ENCODE measurements at regions not wholly inside any gene's neighbourhood (a gene's known extent, or its start where the extent isn't known, plus 50 kb on each side); places are given as distances from the start of the nearest gene placed in this dataset.

DNA sequence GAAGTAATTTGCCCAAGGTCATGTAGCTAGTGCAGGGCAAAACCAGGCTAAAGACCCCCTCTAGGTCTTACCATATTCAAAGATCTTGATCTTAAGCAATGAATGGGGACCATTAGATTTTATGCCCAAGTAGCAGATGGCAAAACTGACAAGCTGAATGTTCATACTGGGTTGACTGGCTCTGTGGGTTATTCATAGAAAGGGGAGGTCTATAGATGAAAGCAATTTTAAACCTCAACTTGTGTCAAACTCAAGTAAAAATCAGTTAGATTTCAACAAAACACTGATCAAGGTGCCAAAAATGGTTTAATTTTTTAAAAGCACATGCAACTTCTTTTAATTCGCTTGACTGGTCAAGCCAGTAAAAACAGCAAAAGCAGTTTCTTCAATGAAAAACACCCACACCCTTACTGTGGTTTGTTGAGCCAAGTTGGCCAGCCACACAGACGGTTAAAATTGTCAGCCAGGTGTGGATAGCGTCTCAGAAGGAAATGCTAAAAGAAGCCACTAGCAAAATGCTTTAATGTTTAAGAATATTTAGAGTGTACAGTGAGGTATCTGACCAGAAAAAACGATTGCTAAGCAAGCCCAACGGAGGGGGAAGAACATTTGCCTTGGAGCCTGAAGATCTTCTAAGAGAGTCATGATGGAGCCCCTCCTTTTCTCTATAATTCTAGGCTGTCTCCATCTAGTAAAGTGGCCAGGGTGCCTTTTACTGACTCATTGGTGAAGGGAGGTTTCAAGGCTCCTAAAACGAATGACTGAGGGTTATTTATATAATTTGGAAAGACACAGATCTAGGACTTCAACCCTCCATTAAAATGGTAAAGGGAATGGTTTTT is 539.6 kb upstream of the CLINT1 start:
- no peak for DNase-seq (ENCODE audit: low read depth)

GRCh38 chr5:158397278-158397677 is 538.3 kb upstream of the CLINT1 start:
- DNase-seq (ENCODE audit: low read depth), result no peak

DNA sequence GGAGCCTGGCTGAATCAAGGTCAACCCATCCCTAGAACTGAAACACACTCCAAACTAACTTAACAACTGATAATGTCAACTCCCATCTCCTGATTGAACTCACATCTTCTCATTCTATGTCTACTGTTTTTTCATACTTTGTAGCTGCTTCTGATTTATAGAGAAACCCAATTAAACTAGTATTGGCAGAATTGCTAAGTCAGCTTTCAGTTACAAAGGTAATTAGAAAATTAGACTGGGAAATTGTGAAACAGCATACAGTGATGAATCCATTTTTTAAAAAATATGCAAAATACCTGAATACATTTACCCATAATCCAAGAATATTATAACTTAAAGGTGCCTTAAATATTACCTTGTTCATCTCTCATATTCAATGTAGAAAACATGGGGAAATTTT is 535.2 kb upstream of the CLINT1 start:
- no peak for DNase-seq (ENCODE audit: low read depth)

GRCh38 chr5:158393457-158393856 is 534.5 kb upstream of the CLINT1 start:
- no peak for DNase-seq (ENCODE audit: low read depth)

GRCh38 chr5:158392753-158393152 is 533.8 kb upstream of the CLINT1 start:
- DNase-seq (ENCODE audit: low read depth), result no peak

DNA sequence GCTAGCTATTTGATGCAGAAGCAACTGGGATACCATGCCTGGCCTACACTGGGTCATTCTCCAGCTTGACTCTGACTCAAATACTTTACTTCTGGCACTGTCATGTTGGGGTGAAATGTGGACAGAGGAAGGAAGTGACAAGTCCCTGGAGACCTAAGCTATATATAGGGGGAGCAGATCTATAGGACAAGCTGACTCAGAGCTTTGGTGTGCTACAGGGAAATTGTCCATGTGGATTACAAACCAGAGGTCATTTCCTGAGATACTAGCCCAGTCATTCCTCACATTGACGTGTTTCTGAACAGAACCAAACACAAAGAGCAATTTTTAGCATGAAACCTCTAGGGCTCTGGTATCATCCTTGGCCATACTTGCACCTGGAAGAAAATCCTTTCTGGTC is 531.6 kb upstream of the CLINT1 start:
- DNase-seq (ENCODE audit: low read depth), result no peak

GRCh38 chr5:158389786-158390185 is 530.8 kb upstream of the CLINT1 start:
- no peak for DNase-seq (ENCODE audit: low read depth)

- DNase-seq (ENCODE audit: low read depth), result no peak
Observed at GRCh38 chr5:158388021-158388420, 529.1 kb upstream of the CLINT1 start.

- no peak for DNase-seq (ENCODE audit: low read depth)
Observed at GRCh38 chr5:158387499-158387898, 528.6 kb upstream of the CLINT1 start.

GRCh38 chr5:158385982-158386381 is 527.0 kb upstream of the CLINT1 start:
- no peak for DNase-seq (ENCODE audit: low read depth)

- no peak for DNase-seq (ENCODE audit: low read depth)
Observed at GRCh38 chr5:158384535-158385481, 525.9 kb upstream of the CLINT1 start.

GRCh38 chr5:158383486-158383885 is 524.5 kb upstream of the CLINT1 start:
- DNase-seq (ENCODE audit: low read depth), result no peak

GRCh38 chr5:158382473-158382872 is 523.5 kb upstream of the CLINT1 start:
- no peak for DNase-seq (ENCODE audit: low read depth)

GRCh38 chr5:158381614-158382160 is 522.7 kb upstream of the CLINT1 start:
- no peak for DNase-seq (ENCODE audit: low read depth)

DNA sequence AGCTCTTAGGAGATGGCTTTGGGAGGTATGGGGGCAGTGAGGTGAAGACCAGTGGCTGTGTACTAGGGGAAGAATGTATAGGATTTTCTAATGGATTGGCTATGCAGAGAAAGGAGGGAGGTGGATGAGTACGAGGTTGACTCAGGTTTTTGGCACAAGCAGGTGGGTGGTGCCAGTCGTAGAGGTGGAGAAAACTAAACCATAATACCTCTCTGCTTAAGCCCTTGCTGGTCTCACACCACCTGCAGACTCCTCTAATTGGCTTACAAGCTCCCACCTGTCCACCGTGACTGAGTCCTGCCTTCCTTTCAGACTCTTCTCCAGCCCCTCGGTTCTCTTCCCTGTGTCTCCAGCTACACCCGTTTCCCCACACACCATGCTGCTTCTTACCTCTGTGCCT is 521.7 kb upstream of the CLINT1 start:
- DNase-seq (ENCODE audit: low read depth), result no peak

DNA sequence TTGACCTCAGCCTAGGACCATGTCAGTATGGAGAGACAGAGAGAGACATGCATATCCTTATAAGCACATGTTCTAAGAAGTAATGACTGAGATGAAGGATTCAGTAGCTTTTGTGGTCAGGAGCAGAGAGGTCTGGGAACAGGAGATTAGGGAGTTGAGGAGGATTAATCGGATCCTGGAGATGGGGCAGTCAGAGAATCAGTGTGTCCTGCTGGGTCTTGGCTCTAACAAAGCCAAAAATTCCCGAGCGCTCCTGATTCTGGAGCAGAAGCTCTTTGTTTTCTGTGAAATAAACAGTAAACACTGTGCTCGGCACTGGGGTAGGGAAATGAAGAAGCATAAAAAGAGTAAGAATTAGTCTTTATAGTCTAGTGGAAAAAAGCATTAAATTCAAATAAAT is 520.0 kb upstream of the CLINT1 start:
- no peak for DNase-seq (ENCODE audit: low read depth)

DNA sequence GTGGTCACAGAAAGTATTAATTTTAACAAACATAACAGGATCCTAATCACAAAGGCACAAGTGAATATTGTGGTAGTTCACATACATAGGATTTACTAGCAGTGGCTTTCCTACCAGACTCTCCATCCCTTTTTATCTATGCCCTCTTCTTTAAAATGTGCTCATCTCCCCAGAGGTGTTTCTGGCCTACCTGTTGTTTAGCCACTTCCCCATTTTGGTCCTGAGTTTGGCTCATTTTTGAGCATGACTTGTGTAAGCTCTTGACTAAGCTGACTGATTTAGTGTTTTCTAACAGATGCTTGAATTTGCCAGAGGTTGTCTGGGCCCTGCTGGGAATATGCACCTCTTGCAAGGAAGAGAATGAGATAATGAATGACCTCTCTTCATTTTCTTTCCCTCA is 517.7 kb upstream of the CLINT1 start:
- no peak for DNase-seq (ENCODE audit: low read depth)

- no peak for DNase-seq (ENCODE audit: low read depth)
Observed at GRCh38 chr5:158375531-158375930, 516.6 kb upstream of the CLINT1 start.

DNA sequence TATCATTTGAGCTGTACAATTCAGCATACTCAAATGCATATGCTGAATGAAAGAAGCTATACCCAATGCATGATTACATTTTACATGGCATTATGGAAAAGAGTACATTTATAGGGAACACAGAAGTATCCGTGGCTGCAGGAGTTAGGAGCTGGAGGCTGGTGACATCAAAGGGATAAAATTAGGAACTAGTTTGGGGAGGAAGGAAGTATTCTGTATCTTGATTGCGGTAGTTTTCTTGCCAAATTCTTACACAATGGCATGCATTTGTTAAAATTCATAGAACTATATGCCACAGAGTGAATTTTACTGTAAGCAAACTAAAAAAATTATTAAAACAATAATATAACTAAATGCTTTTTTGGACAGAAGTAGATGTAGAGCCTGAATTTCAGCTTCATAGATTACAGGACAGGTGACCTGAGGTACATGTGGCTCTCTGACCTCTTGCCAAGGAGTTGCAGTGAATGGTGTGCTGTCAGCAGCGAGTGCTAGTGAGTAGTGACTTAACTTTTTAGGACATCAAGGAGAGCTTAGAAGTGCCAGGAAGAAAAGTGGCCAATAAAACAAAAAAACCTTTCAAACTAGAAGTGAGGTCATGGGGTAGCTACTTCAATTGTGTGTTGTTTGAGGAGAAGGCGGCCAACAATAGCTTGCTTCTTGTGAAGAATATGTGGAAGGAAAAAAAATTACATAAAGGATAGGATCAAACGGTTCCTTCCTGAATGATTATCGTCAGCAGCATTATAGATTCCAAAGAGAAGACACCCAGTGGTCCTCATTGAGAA is 514.9 kb upstream of the CLINT1 start:
- no peak for DNase-seq (ENCODE audit: low read depth)

- no peak for DNase-seq (ENCODE audit: low read depth)
Observed at GRCh38 chr5:158369241-158369640, 510.3 kb upstream of the CLINT1 start.

- DNase-seq (ENCODE audit: low read depth), result no peak
Observed at GRCh38 chr5:158368686-158369085, 509.7 kb upstream of the CLINT1 start.

DNA sequence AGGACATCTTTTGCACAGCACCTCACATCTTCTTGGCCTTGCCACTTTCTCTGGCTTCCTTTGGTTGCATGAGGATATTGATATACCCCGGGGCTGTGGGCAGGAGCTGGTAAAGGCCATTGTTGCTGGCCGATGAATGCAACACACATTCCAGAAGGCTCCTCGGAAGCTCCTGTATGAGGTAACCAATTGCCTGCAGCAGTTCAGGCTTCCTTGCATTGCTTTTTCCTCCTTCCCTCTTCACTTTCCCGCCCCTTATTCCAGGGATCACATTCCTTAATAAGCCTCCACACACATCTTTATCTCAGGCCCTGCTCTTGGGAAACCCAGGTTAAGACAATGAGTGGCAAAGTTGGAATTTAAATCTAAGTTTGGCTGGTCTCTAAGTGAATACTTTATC is 505.4 kb upstream of the CLINT1 start:
- no peak for DNase-seq (ENCODE audit: low read depth)
